H9 (cell line): ENCODE measurements at regions not wholly inside any gene's neighbourhood (a gene's known extent, or its start where the extent isn't known, plus 50 kb on each side); places are given as distances from the start of the nearest gene placed in this dataset.

Source experiments
- DNase-seq: peaks from one replicate; pipeline ENCODE4 v3.0.0-alpha.2; 2017
- H2AFZ ChIP-seq: one replicate; pipeline ENCODE4 v1.6.1; 2013; ENCODE audit warnings: mild to moderate bottlenecking, low read length, control low read depth, moderate library complexity
- H2AK5ac ChIP-seq: 2 replicates; pipeline ENCODE4 v1.6.1; 2013; ENCODE audit warnings: low read length, control low read depth, mixed read lengths; ENCODE audit not compliant: insufficient read length
- H2BK120ac ChIP-seq: one replicate; pipeline ENCODE4 v1.6.1; 2013; ENCODE audit warnings: low read depth, mild to moderate bottlenecking, low read length, control low read depth, inconsistent platforms; ENCODE audit not compliant: poor library complexity, severe bottlenecking
- H2BK12ac ChIP-seq: 2 replicates; pipeline ENCODE4 v1.6.1; 2013; ENCODE audit warnings: low read length, control low read depth, mixed read lengths, low read depth; ENCODE audit not compliant: insufficient read length
- H2BK15ac ChIP-seq: 2 replicates; pipeline ENCODE4 v1.6.1; 2013; ENCODE audit warnings: low read depth, low read length, control low read depth
- H2BK20ac ChIP-seq: one replicate; pipeline ENCODE4 v1.6.1; 2013; ENCODE audit warnings: low read depth, mild to moderate bottlenecking, low read length, control low read depth, inconsistent platforms; ENCODE audit not compliant: poor library complexity, severe bottlenecking
- H2BK5ac ChIP-seq: 2 replicates; pipeline ENCODE4 v1.6.1; 2013; ENCODE audit warnings: low read length, control low read depth, mixed read lengths; ENCODE audit not compliant: insufficient read length
- H3K14ac ChIP-seq: 2 replicates; pipeline ENCODE4 v1.6.1; 2013; ENCODE audit warnings: low read length, control low read depth; ENCODE audit not compliant: insufficient read depth
- H3K18ac ChIP-seq: 2 replicates; pipeline ENCODE4 v1.6.1; 2013; ENCODE audit warnings: low read depth, mild to moderate bottlenecking, mixed read lengths, low read length, control low read depth; ENCODE audit not compliant: insufficient read length
- H3K23ac ChIP-seq: 2 replicates; pipeline ENCODE4 v1.6.1; 2013; ENCODE audit warnings: low read length, control low read depth, mixed read lengths, low read depth; ENCODE audit not compliant: insufficient read length
- H3K23me2 ChIP-seq: 2 replicates; pipeline ENCODE4 v1.6.1; 2013; ENCODE audit warnings: low read depth, mild to moderate bottlenecking, mixed read lengths, low read length, control low read depth; ENCODE audit not compliant: insufficient read length, poor library complexity, severe bottlenecking
- H3K27ac ChIP-seq: 2 replicates; pipeline ENCODE4 v1.5.1; 2013; ENCODE audit warnings: low read length, control low read depth, mixed read lengths, low read depth; ENCODE audit not compliant: insufficient read length
- H3K27me3 ChIP-seq: 2 replicates; pipeline ENCODE4 v1.6.1; 2013; ENCODE audit warnings: low read length, control low read depth, inconsistent platforms; ENCODE audit not compliant: insufficient read depth
- H3K4ac ChIP-seq: 2 replicates; pipeline ENCODE4 v1.6.1; 2013; ENCODE audit warnings: low read depth, mild to moderate bottlenecking, control low read depth, inconsistent platforms, low read length, moderate library complexity
- H3K4me1 ChIP-seq: 2 replicates; pipeline ENCODE4 v1.6.1; 2013; ENCODE audit warnings: low read length, control low read depth, inconsistent platforms; ENCODE audit not compliant: insufficient read depth
- H3K4me2 ChIP-seq: 2 replicates; pipeline ENCODE4 v1.6.1; 2013; ENCODE audit warnings: low read length, control low read depth, mixed read lengths; ENCODE audit not compliant: insufficient read length, insufficient read depth
- H3K56ac ChIP-seq: 2 replicates; pipeline ENCODE4 v1.6.1; 2013; ENCODE audit warnings: low read depth, mild to moderate bottlenecking, mixed read lengths, low read length, control low read depth; ENCODE audit not compliant: insufficient read length
- H3K79me1 ChIP-seq: 2 replicates; pipeline ENCODE4 v1.6.1; 2013; ENCODE audit warnings: low read depth, mild to moderate bottlenecking, moderate library complexity, low read length, control low read depth, inconsistent platforms; ENCODE audit not compliant: insufficient read depth, poor library complexity, severe bottlenecking
- H3K79me2 ChIP-seq: 2 replicates; pipeline ENCODE4 v1.6.1; 2013; ENCODE audit warnings: low read length, control low read depth, inconsistent platforms; ENCODE audit not compliant: insufficient read depth
- H3K9ac ChIP-seq: 2 replicates; pipeline ENCODE4 v1.6.1; 2013; ENCODE audit warnings: low read length, control low read depth, mixed read lengths; ENCODE audit not compliant: insufficient read length; ENCODE audit errors: extremely low read depth
- H3K9me3 ChIP-seq: one replicate; pipeline ENCODE4 v1.6.1; 2013; ENCODE audit warnings: low read depth, low read length, inconsistent platforms; ENCODE audit not compliant: control insufficient read depth
- H3T11ph ChIP-seq: one replicate; pipeline ENCODE4 v1.6.1; 2013; ENCODE audit warnings: mild to moderate bottlenecking, low read length, control low read depth, inconsistent platforms
- H4K20me1 ChIP-seq: one replicate; pipeline ENCODE4 v1.6.1; 2013; ENCODE audit not compliant: control insufficient read depth, insufficient read length, insufficient read depth
- H4K5ac ChIP-seq: 2 replicates; pipeline ENCODE4 v1.6.1; 2013; ENCODE audit warnings: low read depth, mild to moderate bottlenecking, mixed read lengths, low read length, control low read depth; ENCODE audit not compliant: insufficient read length
- H4K8ac ChIP-seq: replicated peaks from 2 replicates; pipeline ENCODE4 v1.6.1; 2013; ENCODE audit warnings: low read length, control low read depth, mixed read lengths, low read depth; ENCODE audit not compliant: insufficient read length
- H4K91ac ChIP-seq: 2 replicates; pipeline ENCODE4 v1.6.1; 2013; ENCODE audit warnings: low read depth, mild to moderate bottlenecking, moderate library complexity, mixed read lengths, low read length, control low read depth; ENCODE audit not compliant: insufficient read length
- H3K27ac Mint-ChIP-seq, 3 experiments: 2 replicates in 2 of 3; 3 replicates in 1 of 3; pipeline ENCODE4 v1.8.0; 2020 to 2021; ENCODE audit warnings: mixed read lengths in 3 of 3, mild to moderate bottlenecking in 1 of 3, moderate library complexity in 1 of 3
- H3K27me3 Mint-ChIP-seq: 2 replicates; pipeline ENCODE4 v1.8.0; 2021; ENCODE audit warnings: low read depth, mild to moderate bottlenecking, moderate library complexity, mixed read lengths
- H3K36me3 Mint-ChIP-seq, 3 experiments: 2 replicates in 2 of 3; 3 replicates in 1 of 3; pipeline ENCODE4 v1.8.0; 2020 to 2021; ENCODE audit warnings: low read depth in 3 of 3, mixed read lengths in 3 of 3; ENCODE audit not compliant: insufficient read depth in 1 of 3
- H3K4me1 Mint-ChIP-seq, 2 experiments: 2 replicates each; pipeline ENCODE4 v1.8.0; 2020; ENCODE audit warnings: mixed read lengths in 2 of 2
- H3K4me3 Mint-ChIP-seq, 2 experiments: 2 replicates in 1 of 2; 3 replicates in 1 of 2; pipeline ENCODE4 v1.8.0; 2020 to 2021; ENCODE audit warnings: mild to moderate bottlenecking in 2 of 2, mixed read lengths in 2 of 2, moderate library complexity in 1 of 2
- H3K9me3 Mint-ChIP-seq, 2 experiments: 2 replicates in 1 of 2; 3 replicates in 1 of 2; pipeline ENCODE4 v1.8.0; 2020; ENCODE audit warnings: mild to moderate bottlenecking in 2 of 2, mixed read lengths in 2 of 2, moderate library complexity in 1 of 2
- WGBS: extraction: QIAGEN DNeasy Blood & Tissue Kit; methylation state at CpG from one replicate; pipeline ENCODE4 v1.1.7; 2013; ENCODE audit warnings: missing lambda C conversion rate, low lambda C conversion rate, mixed read lengths; ENCODE audit not compliant: insufficient read length; ENCODE audit errors: extremely low coverage; 5-methylcytosine and 5-hydroxymethylcytosine counted together
- TF ChIP-seq, protein P1 (sequence below): fragments of 200-600 bp; sonication (generic); conservative IDR thresholded peaks from 3 replicates; pipeline ENCODE4 v1.8.0; 2021; ENCODE audit warnings: antibody characterized with exemption, mild to moderate bottlenecking

DNA sequence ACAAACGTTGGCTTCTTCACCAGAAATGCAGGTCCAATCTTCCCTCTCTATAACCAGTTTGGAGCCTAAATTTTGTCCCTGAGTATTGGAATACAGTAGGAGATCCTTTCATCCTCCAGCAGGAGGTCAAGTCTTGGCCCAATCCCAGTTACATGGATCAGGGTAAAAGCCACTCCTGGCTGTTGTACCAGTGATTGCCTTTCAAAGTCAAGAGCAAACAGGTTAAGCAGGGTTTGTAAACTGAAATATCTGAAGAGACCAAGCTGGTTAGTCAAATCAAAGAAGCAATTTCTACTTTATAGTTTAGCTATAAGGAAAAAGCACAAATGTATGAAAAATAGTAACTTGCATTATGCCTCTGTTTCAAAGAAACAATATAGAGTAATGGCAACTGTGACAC, 329.4 kb downstream of the NAF1 start:
- Histone ChIP-seq H3K14ac (no peak overlapping the region), H3K23ac (no peak overlapping the region), H3K27ac (no peak overlapping the region), H4K20me1 (no peaks in the 10 kb centered on the region), H2BK20ac (no peak overlapping the region), H3K4ac (no peak overlapping the region), H2BK120ac (no peak overlapping the region), H2AK5ac (no peak overlapping the region), H3K9me3 (no peaks in the 10 kb centered on the region), H4K8ac (no peak overlapping the region), H3K4me2 (no peak overlapping the region), H2BK12ac (no peak overlapping the region), H3K23me2 (no peaks in the 10 kb centered on the region), H2AFZ (no peak overlapping the region), H3K18ac (no peak overlapping the region), H3K79me2 (no peaks in the 10 kb centered on the region), H3K9ac (no peak overlapping the region), H3K79me1 (no peaks in the 10 kb centered on the region), H2BK15ac (no peak overlapping the region), H3T11ph (no peak overlapping the region), H4K91ac (no peak overlapping the region), H4K5ac (no peak overlapping the region), H3K56ac (no peak overlapping the region), H2BK5ac (no peak overlapping the region), H3K4me1 (no peaks in the 10 kb centered on the region), H3K27me3 (no peaks in the 10 kb centered on the region)
- TF ChIP-seq, protein P1, sequence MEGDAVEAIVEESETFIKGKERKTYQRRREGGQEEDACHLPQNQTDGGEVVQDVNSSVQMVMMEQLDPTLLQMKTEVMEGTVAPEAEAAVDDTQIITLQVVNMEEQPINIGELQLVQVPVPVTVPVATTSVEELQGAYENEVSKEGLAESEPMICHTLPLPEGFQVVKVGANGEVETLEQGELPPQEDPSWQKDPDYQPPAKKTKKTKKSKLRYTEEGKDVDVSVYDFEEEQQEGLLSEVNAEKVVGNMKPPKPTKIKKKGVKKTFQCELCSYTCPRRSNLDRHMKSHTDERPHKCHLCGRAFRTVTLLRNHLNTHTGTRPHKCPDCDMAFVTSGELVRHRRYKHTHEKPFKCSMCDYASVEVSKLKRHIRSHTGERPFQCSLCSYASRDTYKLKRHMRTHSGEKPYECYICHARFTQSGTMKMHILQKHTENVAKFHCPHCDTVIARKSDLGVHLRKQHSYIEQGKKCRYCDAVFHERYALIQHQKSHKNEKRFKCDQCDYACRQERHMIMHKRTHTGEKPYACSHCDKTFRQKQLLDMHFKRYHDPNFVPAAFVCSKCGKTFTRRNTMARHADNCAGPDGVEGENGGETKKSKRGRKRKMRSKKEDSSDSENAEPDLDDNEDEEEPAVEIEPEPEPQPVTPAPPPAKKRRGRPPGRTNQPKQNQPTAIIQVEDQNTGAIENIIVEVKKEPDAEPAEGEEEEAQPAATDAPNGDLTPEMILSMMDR: no peak
- H3K4me3 Mint-ChIP-seq: no peak overlapping the region
- no CpG with 5 or more reads among the region's 1 CpG for WGBS
- no peak for DNase-seq
- peaks cover 0 to 7% (median 0%) of the 10 kb centered on the region in 3 experiments; a peak in 1 of 7 replicates for H3K36me3 Mint-ChIP-seq
- H3K27ac Mint-ChIP-seq: no peak overlapping the region
- H3K9me3 Mint-ChIP-seq: peaks cover 0 to 4% of the 10 kb centered on the region in 2 experiments; a peak in 3 of 5 replicates
- H3K27me3 Mint-ChIP-seq: no peaks in the 10 kb centered on the region
- H3K4me1 Mint-ChIP-seq: no peaks in the 10 kb centered on the region
